GM06990 (cell line): ENCODE measurements at regions not wholly inside any gene's neighbourhood (a gene's known extent, or its start where the extent isn't known, plus 50 kb on each side); places are given as distances from the start of the nearest gene placed in this dataset.
A peak's percentile ranks its signal among the peaks of the same experiment; 100 is the strongest.

Experiments
- DNase-seq: peaks from one replicate; pipeline ENCODE4 v3.0.0-alpha.2; 2011; ENCODE audit not compliant: insufficient read length; ENCODE audit errors: extremely low read depth
- H3K27me3 ChIP-seq: replicated peaks from 2 replicates; pipeline ENCODE4 v1.6.0; 2011; ENCODE audit warnings: low read length; ENCODE audit not compliant: control insufficient read depth, insufficient read depth
- H3K36me3 ChIP-seq: 2 replicates; pipeline ENCODE4 v1.5.1; 2011; ENCODE audit warnings: low read length; ENCODE audit not compliant: control insufficient read depth, insufficient read depth
- H3K4me3 ChIP-seq: replicated peaks from 2 replicates; pipeline ENCODE4 v1.5.1; 2011; ENCODE audit warnings: low read depth, mild to moderate bottlenecking, control low read depth, low read length
- CTCF ChIP-seq: IDR thresholded peaks from 2 replicates; pipeline ENCODE4 v1.5.1; 2011; ENCODE audit warnings: low read length, control low read depth, mild to moderate bottlenecking, inconsistent platforms; ENCODE audit not compliant: insufficient read depth, poor library complexity, severe bottlenecking

- Histone ChIP-seq H3K36me3 (no peaks in the 10 kb centered on the region), H3K27me3 (no peaks in the 10 kb centered on the region), H3K4me3 (no peak overlapping the region; the same call in 1 of the 2 replicates)
- no peak for DNase-seq
- TF ChIP-seq CTCF = no peak
Observed at GRCh38 chr11:35073691-35074419, 65.1 kb upstream of the CD44 start.

DNA sequence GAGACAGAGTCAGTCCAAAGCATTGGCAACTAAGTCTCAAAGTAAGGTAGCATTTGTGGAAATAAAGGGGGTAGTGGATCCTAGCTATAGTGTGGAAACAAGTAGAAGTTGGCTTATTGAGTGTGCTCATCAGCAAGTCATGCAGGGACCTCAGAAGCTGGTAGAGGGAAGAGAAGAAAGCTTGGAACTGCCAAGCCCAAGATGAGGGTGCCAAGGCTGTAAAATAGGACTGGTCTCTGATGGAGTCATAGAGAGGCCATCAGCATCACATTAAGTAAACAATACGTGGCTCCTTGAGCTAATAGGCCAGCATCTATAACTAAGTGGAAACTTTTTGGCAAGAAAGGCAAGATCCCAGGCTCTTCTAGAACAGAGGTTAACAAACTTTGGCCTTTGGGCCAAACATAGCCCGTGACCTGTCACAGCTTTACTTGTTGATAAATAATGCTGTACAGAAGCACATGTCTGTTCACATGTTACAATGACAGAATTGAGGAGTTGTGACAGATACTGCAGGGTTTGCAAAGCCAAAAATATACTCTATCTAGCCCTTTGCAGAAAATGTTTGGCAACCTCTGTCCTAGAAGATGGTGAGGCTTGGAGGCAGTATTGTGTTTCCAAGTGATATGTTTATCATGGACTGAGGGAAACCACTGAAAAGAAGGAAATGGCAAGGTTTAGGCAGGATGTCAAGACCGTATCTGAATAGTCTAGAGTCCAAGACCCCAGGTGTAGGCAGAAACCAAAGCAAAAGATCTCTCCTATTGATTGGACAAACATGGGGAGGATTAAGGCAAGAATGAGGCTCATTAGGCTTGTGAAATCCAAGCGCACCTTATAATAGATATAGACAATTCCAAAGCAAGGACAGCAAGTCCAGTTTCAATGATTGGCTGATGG is 62.5 kb upstream of the CD44 start:
- no peak for TF ChIP-seq CTCF
- Histone ChIP-seq H3K36me3 (no peaks in the 10 kb centered on the region), H3K27me3 (no peaks in the 10 kb centered on the region), H3K4me3 (no peak overlapping the region)
- DNase-seq = no peak

- no peak for TF ChIP-seq CTCF
- no peak overlapping the region for H3K4me3 ChIP-seq
- no peaks in the 10 kb centered on the region for H3K36me3 ChIP-seq
- H3K27me3 ChIP-seq = no peaks in the 10 kb centered on the region
- peak; percentile 63 for DNase-seq
Observed at GRCh38 chr11:35077709-35078469, 61.1 kb upstream of the CD44 start.

DNA sequence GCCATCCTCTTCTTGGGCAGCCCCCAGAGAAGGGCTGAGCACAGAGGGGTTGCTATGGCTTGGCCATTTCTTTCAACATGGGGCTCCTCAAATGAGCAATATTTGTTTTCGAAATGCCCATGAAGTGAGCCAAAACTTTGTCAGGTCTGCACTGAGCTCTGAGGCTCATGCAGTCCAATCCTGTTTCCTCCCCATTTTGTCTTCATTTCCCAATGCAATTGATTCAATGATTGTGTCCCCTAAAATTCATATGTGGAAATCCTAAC is 60.6 kb upstream of the CD44 start:
- H3K4me3 ChIP-seq = no peak overlapping the region
- TF ChIP-seq CTCF = no peak
- H3K27me3 ChIP-seq = no peaks in the 10 kb centered on the region
- no peaks in the 10 kb centered on the region for H3K36me3 ChIP-seq
- no peak for DNase-seq

DNA sequence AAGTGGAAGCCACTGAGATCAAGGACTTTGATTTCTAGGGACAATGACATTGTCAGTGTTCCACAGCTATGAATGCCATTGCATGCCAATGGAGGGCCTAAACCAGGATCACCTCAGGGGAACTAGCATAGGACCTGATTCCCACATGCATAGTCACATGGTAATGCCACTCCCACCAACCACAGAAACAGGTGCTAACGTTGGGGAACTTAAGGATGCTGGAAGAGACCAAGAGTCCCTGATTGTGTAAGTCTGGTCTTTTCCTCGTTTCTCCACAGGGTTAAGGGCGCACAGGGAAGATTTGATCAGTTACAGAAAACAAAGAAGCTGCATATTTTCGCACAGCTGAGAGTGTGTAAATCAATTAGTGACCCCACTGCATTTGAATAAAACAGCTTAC is 59.4 kb upstream of the CD44 start:
- DNase-seq = no peak
- no peaks in the 10 kb centered on the region for H3K36me3 ChIP-seq
- H3K4me3 ChIP-seq = no peak overlapping the region
- no peaks in the 10 kb centered on the region for H3K27me3 ChIP-seq
- TF ChIP-seq CTCF = no peak
